ENCODE measurements at regions not wholly inside any gene's neighbourhood (a gene's known extent, or its start where the extent isn't known, plus 50 kb on each side); places are given as distances from the start of the nearest gene placed in this dataset.
A peak's percentile ranks its signal among the peaks of the same experiment; 100 is the strongest.

GRCh38 chr12:46676396-46676795 lies 149.4 kb downstream of the SLC38A4 start:
- ChIA-PET POLR2A (no interaction called here), CTCF (interaction anchor here (0.8 to 4.9 kb wide), 13 partner anchors 9 to 1010 kb away, joined by 3 to 37 read pairs (median 7); no protein-coding TSS in a partner anchor)
- H3K9me3 ChIP-seq (replicated peaks; ENCODE audit: control insufficient read depth, insufficient read depth, low read length): no peaks in the 10 kb centered on the region
- H3K4me2 ChIP-seq (ENCODE audit: insufficient read depth, low read length): no peak overlapping the region
- H3K4me3 ChIP-seq (replicated peaks in 1 of 3; ENCODE audit: insufficient read depth in 1 of 3, low read depth in 1 of 3, low read length in 3 of 3): no peak overlapping the region
- dilution Hi-C loops (cut with MboI; ENCODE audit: extremely low pct_ligation_motif_present, low sequenced_read_pairs): no loop called here
- FAIRE-seq: no peak
- H3K4me1 ChIP-seq (ENCODE audit: control insufficient read depth, extremely low read depth, insufficient read depth, low read length): no peaks in the 10 kb centered on the region
- H3K27me3 ChIP-seq (ENCODE audit: control insufficient read depth in 2 of 2, insufficient read depth in 2 of 2, low read length in 2 of 2): no peaks in the 10 kb centered on the region
- no TSS peak for BruUV-seq (replicated peaks)
- DNase-seq (ENCODE audit: low read depth, low spot score): no peak
- TF ChIP-seq POLR2A (IDR thresholded peaks at IDR 0.05; ENCODE audit: low read depth, low read length) (no peak), MYC (IDR thresholded peaks at IDR 0.05; ENCODE audit: low read depth, low read length) (no peak), POLR2AphosphoS5 (IDR thresholded peaks at IDR 0.05; ENCODE audit: insufficient read depth, low read depth, low read length) (no peak)
- H3K9ac ChIP-seq (replicated peaks; ENCODE audit: extremely low read depth, insufficient read depth, low read length): no peak overlapping the region
- no peaks in the 10 kb centered on the region for H3K79me2 ChIP-seq (ENCODE audit: control insufficient read depth, insufficient read depth, low read length)
- H4K20me1 ChIP-seq (replicated peaks; ENCODE audit: control insufficient read depth, extremely low read depth, insufficient read depth, low read length): no peaks in the 10 kb centered on the region
- no peaks in the 10 kb centered on the region for H3K36me3 ChIP-seq (ENCODE audit: control insufficient read depth in 2 of 2, extremely low read depth in 1 of 2, insufficient read depth in 2 of 2, low read length in 2 of 2)
- intact Hi-C loops (cut with micrococcal nuclease): loop anchor here (2.0 to 10.0 kb wide), 3 partner anchors 334 to 552 kb away; no protein-coding TSS in a partner anchor
- H3K9me1 ChIP-seq (replicated peaks; ENCODE audit: control insufficient read depth, extremely low read depth, insufficient read depth, low read length): no peaks in the 10 kb centered on the region
- H2AFZ ChIP-seq (ENCODE audit: low read depth, low read length): no peak overlapping the region
- H3K27ac ChIP-seq (ENCODE audit: insufficient read depth, low read depth, low read length): no peak overlapping the region

- H3K4me1 ChIP-seq (ENCODE audit: control insufficient read depth, extremely low read depth, insufficient read depth, low read length): no peaks in the 10 kb centered on the region
- no peak for FAIRE-seq
- H3K4me2 ChIP-seq (ENCODE audit: insufficient read depth, low read length): no peak overlapping the region
- no peaks in the 10 kb centered on the region for H4K20me1 ChIP-seq (replicated peaks; ENCODE audit: control insufficient read depth, extremely low read depth, insufficient read depth, low read length)
- TF ChIP-seq JUN (IDR thresholded peaks at IDR 0.05; ENCODE audit: borderline replicate concordance, insufficient read depth, insufficient read length, low read depth): no peak
- peak; percentile 36 to 44 for TF ChIP-seq CTCF (IDR thresholded peaks at IDR 0.05; ENCODE audit: extremely low read depth in 1 of 2, insufficient read depth in 1 of 2, low read depth in 1 of 2, low read length in 2 of 2)
- no peak for TF ChIP-seq POLR2AphosphoS5 (IDR thresholded peaks at IDR 0.05; ENCODE audit: insufficient read depth, low read depth, low read length)
- POLR2A ChIA-PET: no interaction called here
- no peak overlapping the region for H3K4me3 ChIP-seq (replicated peaks in 1 of 3; ENCODE audit: insufficient read depth in 1 of 3, low read depth in 1 of 3, low read length in 3 of 3)
- H3K9me3 ChIP-seq (replicated peaks; ENCODE audit: control insufficient read depth, insufficient read depth, low read length): no peaks in the 10 kb centered on the region
- peak overlapping the region; percentile 37 for H2AFZ ChIP-seq (ENCODE audit: low read depth, low read length)
- H3K36me3 ChIP-seq (ENCODE audit: control insufficient read depth in 2 of 2, extremely low read depth in 1 of 2, insufficient read depth in 2 of 2, low read length in 2 of 2): no peaks in the 10 kb centered on the region
- H3K79me2 ChIP-seq (ENCODE audit: control insufficient read depth, insufficient read depth, low read length): no peaks in the 10 kb centered on the region
- intact Hi-C loops (cut with micrococcal nuclease) (loop anchor here (2.0 to 10.0 kb wide), 5 partner anchors 259 to 551 kb away; no protein-coding TSS in a partner anchor), dilution Hi-C loops (cut with MboI; ENCODE audit: extremely low pct_ligation_motif_present, low sequenced_read_pairs) (no loop called here)
- H3K9me1 ChIP-seq (replicated peaks; ENCODE audit: control insufficient read depth, extremely low read depth, insufficient read depth, low read length): no peaks in the 10 kb centered on the region
- CTCF ChIA-PET: interaction anchor here (0.7 to 4.9 kb wide), 26 partner anchors 8 to 1011 kb away, joined by 3 to 37 read pairs (median 5); no protein-coding TSS in a partner anchor
- BruUV-seq (replicated peaks): no TSS peak
- peak; percentile 54 for DNase-seq (ENCODE audit: low read depth, low spot score)
- H3K9ac ChIP-seq (replicated peaks; ENCODE audit: extremely low read depth, insufficient read depth, low read length): no peak overlapping the region
- H3K27me3 ChIP-seq (ENCODE audit: control insufficient read depth in 2 of 2, insufficient read depth in 2 of 2, low read length in 2 of 2): no peaks in the 10 kb centered on the region
- no peak overlapping the region for H3K27ac ChIP-seq (ENCODE audit: insufficient read depth, low read depth, low read length)
Observed at GRCh38 chr12:46675736-46676135, 150.1 kb downstream of the SLC38A4 start.

Data from endothelial cell of umbilical vein (primary cell).